ENCODE measurements at regions not wholly inside any gene's neighbourhood (a gene's known extent, or its start where the extent isn't known, plus 50 kb on each side); places are given as distances from the start of the nearest gene placed in this dataset.

GRCh38 chr22:48781868-48782267 lies 1045.8 kb downstream of the BRD1 start:
- TF ChIP-seq CTCF (IDR thresholded peaks at IDR 0.05 in 8 of 11, conservative IDR thresholded peaks at IDR 0.05 in 3 of 11) (no peak), POLR2A (IDR thresholded peaks at IDR 0.05) (no peak), POLR2AphosphoS5 (IDR thresholded peaks at IDR 0.05) (no peak)

All from spleen (tissue), 7 donors.